GM18498 (cell line): ENCODE measurements at regions not wholly inside any gene's neighbourhood (a gene's known extent, or its start where the extent isn't known, plus 50 kb on each side); places are given as distances from the start of the nearest gene placed in this dataset.
"Not testable (repeated sequence)": the region's sequence is repeated elsewhere in the genome, so short reads cannot be mapped to it uniquely, and the experiment has no call there.

ENCODE experiments used
- ATAC-seq: cut with Tn5 transposase; IDR thresholded peaks from one replicate; pipeline ENCODE4 v1.9.1; 2021; ENCODE audit warnings: mild to moderate bottlenecking, moderate library complexity; ENCODE audit not compliant: unreplicated experiment

DNA sequence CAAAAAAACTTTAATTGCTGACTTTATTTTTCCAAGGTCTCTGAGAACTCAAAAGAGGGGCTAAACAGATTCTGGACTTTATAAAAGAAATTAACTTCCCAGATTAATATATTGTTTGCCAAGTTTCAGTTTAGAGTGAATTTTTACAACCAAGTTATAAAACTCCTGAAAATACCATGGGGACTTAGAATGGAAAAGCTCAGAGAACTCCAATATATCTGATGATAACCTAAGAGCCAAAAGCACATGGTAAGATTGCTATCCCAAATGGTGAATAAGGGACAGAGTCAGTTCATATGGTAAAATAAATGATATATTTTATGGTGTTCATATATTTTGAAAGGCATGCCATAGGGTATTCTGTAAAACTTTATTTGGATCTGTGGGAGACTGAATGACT, 470.9 kb downstream of the TTLL7 start:
- ATAC-seq = no peak

DNA sequence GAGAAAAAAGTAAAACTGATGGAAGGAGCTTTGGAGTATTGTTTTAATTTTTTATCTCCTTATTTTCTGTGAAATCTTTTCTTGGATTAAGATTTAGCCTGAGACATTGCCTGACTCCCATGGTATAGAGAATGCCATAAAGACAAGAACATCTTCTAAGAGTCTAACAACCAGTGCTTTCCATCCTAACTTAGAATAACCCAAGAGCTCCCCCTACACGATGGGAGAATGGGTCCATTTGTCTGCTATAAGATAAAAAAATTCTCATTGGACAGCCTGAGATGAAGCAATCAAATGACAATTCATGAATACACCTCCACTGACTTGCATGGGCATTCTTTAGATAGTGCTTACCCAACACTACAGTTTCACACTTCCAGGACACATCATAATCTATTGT, 478.1 kb downstream of the TTLL7 start:
- no peak for ATAC-seq

DNA sequence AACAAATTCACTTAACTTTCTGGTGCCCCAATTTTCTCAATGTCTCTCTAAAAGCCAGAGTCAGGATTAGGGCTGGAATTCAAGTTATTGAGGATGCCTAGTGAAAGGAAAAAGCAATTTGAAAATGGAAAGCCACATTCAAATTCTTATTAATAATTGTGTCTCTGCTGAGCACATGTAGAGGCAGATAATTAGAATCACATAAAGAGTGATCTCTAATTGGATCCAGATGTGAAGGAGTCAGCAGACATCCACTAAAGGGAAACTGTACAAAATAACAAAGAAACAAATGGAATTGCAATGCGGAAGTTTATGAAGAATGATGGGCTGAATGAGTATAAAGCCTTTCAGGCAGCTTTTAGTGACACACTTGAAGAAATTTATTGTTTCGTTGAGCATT, 482.6 kb downstream of the TTLL7 start:
- ATAC-seq = no peak

DNA sequence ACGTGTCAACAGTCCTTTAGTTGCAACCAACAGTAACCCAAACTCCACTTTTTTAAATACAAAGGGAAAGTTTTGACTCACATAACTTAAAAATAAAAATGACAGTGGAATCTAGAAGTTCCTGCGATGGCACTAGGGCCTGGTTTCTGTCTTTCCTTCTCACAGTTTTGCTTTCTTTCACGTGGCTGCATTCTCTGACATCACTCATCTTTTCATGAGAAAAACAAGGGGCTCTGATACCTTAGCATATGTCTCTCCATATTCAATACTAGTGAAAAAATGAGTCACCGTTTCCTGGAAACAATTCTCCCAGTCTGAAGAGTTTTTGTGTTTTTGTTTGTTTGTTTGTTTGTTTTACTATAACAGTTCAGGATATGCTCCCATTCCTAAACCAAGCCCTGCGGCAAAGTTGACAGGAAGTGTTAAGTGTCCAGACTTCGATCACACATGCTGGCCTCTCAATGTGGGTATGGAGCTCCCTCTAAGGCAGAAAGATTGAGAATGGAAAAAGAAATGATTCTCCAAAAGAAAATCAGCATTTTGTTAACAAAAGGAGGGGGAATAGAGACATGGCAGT, 483.3 kb downstream of the TTLL7 start:
- ATAC-seq = no peak

DNA sequence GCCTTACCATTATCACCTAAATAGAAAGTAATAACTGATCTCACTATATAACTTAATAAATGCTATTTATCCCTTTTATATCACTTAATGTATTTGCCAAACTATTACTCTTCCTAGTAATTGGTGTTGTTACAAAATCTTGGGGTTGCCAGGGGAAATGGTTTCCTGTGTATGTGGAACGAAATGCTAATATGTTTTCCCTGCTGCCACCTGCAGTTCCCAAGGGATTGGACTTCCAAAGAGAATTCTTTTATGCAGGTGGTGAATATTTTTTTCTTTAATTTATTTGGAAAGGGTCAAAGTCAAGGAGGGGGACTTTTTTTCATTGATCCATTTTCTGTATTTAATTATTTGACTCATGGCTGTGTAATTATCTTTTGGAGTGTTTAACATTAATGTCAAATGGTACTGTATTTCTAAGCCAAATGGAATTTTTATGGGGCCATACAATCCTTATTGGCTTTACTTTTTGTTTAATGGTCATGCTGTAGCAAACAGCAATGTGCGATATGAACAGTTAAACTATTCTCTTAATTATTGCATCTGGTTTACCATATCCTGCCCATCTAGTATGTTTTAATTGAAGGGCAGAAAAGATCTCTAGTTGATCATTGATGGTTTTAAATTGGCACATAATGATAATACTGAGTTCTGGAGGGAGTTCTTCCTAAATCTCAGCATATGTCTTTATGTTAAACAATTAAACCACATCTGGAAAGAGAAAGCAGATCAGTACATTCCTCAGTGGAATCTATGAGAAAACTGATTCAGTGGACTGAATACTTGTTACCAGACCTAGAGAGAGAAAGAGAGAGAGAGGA, 486.3 kb downstream of the TTLL7 start:
- ATAC-seq = no peak

DNA sequence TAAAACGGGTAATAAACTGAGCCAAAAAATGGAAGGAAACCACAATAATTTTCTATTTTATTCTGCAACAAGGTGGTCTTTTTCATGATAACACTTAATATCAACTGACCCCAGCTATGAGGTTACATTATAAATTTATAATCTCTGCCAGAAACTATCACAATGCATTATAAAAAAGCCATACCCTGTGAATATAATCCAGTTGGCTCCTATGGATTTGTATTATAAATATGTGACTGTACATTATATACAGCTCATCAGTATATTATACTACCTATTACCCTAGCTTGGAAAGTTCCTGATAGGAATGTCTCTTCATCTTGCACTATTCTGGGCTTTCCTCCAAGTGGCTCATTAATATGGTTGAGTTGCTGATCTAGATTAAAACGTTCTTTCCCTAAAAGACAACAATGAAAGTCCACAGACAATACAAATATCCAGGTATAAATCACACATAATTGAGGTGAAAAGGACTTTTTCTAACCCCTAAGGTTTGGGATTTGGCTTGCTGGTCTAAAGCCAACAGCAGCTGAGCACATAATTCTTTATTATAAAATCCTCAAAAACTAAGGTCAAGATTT, 487.7 kb downstream of the TTLL7 start:
- no peak for ATAC-seq

DNA sequence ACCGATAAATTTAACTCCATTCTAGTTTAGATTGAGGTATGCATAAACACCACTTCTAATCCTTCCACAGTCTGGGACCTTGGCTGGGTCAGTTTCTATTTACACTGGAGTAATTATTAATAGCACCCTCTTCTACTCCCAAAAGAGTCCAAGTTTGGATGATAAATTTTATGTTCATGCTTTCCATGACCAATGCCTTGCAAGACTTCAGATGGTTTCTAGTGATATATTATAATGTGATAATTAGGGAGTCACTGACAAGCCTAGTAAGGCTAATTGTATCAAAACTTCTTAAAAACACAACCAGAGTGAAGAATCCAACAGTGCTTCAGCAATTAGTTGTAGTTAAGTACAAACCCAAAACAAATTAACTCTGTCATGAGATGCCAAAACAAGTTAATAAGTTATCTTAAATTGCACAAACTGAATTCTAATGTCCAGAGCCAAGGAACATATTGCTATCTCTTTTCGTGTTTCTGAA, 489.6 kb downstream of the TTLL7 start:
- ATAC-seq = no peak

DNA sequence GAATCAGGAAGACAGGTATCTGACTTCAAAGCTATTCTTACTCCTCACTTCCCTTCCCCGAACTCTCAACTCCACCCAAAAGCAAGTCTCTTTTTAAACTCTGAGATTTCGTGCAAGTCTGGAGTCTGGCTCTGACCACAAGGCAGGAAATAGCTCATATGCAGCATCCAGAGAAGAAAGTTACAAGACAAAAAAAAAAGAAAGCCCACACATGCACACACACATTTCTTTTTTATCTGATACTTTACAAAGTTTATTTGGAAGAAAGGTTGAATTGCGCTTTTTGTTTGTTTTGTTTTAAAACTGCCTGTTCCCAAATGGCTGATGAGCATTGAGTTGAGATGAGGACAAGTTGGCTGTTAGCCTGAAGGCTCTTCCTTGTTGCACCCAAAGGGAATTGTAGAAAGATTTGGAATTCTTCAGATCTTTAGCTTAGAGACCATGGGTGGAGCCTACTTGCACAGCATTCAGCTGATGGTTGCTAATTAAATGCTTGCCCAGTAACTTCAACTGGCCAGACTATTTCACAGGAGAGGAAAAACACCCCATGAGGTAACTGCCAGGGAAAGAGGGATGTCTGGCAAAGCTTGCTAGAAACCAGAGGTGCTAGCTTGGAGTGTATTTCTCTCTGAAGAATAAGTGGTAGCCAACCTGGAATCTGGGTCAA, 490.3 kb downstream of the TTLL7 start:
- ATAC-seq = peak; percentile 98

DNA sequence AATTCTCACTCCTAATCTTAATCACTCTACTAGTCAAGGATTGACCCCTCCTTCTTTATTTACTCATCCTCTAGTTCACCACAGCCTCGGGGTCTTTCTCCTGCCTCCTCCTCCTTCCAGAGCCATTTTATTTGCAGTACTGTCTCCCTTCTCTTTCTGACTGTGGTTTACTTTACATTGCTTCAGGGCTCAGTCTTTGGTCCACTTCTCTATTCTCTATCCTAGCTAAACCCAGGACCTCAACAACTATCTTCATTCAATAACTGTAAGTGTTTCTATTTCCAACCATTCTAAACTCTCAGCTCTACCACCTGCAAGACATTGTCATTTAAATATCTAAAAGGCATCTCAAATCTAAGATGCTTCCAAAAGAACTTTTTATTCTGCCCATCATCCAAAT, 493.8 kb downstream of the TTLL7 start:
- ATAC-seq = no peak

DNA sequence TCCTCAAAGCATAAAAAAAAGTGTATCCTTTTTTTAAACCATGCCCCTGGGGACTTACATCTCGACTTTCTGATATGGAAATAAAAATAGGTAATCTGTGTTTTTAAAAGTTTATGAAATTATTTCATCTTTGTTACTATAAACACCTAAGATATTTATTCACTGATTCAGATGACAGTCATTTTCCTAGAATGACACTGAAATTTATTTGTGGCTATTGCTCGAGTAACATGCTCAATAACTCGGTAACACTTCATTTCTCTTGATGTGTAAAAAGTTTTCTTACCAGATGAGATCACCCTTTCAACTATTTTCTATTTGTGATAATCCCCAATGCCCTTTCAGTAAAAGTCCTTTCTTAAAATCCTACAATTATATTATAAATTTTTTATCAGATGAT, 495.8 kb downstream of the TTLL7 start:
- no peak for ATAC-seq

DNA sequence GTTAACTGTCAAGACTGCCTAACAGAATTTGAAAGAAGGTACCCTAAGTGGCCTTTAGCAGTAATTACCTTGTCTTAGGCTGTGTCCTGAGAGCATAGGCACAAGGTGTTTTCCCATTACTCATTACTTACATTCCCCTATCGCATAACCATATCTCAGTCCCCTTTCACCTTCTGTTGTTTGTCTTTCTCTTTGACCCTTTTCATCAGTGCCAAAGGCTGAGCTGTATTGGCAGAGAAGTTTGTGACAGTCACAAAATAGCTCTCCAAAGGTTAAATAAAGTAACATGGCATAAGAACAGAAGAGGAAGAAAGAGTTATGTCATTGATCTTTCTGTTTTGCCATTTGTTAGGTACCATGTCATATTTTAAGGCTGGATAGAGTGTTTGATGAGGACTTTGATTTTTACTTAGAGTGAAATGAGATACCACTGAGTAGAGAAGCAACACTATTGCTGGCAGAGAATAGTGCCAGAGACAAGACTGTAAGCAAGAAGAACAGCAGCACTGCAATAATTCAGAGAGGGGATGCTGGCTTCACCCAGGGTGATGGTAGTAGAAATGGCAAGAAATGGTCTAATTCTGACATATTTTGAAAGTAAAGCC, 497.8 kb downstream of the TTLL7 start:
- ATAC-seq = peak; percentile 86

DNA sequence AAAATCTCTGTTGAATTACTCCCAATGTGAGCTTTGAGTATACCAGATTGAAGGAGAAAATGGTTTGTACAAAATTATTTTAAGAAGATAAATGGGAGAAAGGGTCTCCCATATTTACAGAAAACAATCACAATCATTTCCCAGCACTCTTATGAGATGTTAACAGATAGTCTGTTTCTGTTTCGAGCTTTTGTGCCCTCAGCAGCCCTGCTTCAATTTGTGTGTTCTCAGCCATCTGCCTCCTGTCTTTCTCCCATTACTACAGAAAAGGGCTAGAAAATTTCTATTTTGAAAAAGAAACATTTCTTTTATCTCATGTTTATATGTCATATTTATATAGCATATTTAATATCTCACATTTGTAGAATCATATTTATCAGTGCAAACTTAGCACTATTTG, 498.4 kb downstream of the TTLL7 start:
- ATAC-seq = no peak

DNA sequence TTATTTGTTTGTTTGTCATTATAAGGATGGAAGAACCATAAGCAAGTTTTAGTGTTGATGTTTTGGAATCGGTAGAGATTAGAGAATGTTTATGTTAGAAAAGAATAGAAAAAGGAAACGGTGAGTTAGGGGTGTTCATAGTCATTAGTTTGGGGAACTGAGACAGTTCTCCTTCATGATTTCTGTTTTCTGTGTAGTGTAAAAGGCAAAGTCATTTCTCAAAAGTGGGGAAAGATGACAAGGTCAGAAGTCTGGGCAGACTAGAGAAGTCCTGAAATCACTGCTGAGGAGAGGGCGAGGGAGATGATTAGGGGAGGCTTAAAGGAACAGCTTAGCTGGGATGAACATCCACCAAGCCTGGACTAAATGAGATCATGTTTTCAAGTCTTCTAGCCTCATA, 498.9 kb downstream of the TTLL7 start:
- ATAC-seq = peak; percentile 58

DNA sequence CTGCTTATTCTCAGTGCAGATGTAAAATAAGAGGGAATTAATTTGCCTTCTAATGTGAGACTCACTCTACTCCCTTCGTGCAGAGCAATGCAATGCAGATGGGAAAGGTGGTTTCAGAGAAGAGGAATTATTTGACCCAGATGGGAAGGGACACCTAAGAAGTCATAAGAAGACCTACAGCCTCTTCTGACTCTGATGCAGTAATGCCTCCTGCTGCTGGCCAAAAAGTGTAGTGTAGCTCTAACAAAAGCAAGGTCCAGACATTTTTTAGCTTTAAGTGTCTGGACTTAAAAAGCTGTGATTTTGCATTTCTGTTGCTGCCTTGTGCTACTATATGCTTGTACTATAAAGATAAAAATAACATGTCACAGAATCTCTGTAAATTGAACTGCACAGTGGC, 501.4 kb downstream of the TTLL7 start:
- no peak for ATAC-seq

DNA sequence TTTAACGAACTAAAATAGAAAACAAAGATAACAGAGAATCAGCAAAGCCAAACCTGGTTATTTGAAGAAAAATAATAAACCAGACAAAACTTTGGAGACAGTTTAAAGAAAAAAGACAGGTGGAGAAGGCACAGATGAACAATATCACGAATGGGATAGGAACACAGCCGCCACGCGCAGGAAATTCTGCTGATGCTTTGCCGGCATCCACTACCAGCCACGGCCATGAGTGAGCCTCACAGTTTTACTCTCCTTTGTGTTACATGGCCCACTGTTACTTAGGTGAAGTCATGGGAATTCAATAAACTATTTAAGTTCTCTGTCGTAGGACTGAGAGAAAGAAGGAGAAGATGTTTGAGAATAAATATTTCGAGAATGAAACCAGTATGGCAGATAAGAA, 503.4 kb downstream of the TTLL7 start:
- no peak for ATAC-seq

DNA sequence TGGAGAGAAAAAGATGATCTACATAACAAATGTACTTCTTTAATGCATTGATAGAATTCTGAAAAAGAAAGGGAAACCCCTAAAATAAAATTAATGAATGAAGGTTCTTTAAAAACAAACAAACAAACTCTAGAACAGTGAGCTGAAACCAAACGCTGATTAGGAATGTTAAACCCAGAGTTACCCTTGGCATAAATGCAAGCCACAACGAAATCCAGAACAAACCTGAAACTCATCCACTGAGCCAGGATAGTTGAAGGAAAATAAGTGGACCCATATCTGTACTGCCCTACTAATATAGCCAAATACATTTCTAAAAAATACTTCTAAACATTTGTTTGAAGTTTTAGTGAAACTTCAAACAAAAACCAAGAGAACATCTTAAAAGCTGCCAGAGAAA, 505.3 kb downstream of the TTLL7 start:
- ATAC-seq = no peak

DNA sequence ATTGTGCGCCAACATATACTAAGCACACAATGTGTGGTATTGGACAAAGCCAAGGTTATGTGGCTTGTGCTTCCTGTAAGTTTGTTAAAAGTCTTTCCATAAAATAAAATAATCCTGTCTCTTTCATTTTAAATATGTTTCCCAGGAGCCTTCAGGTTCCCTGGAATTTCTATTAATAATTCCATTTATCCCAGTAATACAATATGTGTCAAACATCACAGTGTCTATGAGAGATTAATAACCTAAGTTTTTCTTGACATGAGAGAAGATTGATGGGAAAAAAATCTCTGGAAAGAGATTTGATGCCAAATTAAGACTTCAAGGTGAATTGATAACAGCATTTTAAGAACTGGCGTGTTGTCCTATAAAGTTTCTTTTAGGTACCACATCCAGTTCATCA, 507.0 kb downstream of the TTLL7 start:
- ATAC-seq = no peak

DNA sequence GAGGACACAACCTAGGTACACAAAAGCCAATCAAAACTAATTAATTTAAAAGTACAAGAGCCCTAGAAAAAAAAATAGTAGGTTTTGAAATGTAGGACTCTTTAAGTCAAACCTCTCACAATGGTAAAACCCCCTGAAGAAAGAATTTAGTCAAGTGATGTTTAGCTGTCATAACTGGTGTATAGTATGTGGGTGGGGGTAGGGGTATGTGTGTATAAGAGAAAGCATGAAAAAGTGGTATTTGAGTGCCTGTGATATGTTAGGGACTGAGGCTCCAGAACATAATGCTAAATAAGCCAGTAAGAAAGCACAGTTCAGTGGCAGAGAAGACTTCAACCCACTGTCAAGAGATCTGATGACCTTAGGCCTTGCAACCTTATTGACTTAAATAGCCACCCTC, 507.9 kb downstream of the TTLL7 start:
- ATAC-seq = no peak

DNA sequence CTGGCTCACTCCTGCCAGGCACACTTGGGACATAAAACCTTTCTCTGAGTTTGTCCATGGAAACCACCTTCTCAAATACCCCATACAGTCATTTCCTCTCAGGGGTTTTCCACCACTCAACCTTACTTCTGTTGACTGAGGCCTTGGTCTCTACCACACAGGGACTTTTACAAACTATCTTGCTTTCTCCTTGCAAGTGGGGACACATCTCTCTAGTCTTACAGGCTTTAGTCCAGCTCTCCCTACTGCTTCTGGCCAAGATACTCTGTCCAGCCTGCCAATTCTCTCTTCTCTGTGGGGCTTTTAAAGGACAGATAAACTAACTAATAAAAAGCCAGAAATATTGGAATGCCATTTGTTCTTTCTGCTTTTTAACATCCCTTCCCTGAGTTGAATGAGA, 510.8 kb downstream of the TTLL7 start:
- ATAC-seq = peak; percentile 84

DNA sequence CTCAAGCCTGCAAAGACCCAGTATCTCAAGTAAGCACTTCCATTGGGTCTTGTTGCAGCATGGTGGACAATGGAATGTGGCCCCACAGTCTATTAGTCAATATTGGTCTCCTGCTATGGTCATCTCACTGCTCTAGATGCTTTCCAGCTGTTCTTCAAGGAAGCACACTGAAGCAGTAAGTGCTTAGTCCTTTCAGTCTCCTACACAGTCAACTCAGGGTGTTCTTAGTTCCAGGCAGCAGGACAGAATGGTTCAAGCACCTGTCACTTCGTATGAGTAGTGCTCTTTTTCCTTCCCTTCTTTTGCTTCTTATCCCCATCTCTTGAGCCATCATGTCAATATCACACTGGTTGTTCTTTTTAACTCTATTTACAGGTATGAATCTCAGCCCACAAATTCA, 511.5 kb downstream of the TTLL7 start:
- peak; percentile 40 for ATAC-seq

DNA sequence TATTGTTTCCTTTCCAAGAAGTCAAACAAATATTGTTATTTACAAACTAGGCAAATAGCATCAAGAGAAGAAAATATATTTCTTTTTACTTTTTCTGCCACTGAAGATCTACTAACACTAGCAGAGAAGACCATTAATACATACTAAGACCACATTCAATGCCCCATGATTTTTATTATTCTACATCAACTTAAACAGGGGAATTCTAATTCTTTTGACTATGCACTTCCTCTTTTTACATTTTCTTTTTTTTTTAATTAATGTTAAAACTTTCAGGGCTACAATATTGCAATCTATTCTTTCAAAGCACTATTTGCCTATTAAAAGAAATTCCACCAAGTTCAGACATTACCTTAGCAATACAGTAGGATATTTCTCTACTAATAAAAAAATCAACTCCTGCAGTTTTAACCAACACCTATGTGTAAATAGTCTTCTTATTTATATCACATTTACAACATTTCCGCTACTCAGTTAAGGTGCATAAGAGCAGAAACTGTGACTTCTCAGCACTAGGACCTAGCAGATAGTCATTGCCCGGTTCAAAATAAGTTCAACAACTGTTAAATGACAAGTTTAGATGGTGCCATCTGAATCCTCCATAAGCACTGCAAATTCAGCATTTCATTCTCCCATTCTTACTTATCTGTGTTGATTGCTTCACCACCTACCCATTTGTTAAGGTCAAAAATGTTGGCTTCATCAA, 513.5 kb downstream of the TTLL7 start:
- not testable (repeated sequence) for ATAC-seq
